GM10266 (cell line): ENCODE measurements at regions not wholly inside any gene's neighbourhood (a gene's known extent, or its start where the extent isn't known, plus 50 kb on each side); places are given as distances from the start of the nearest gene placed in this dataset.

Source experiments
- DNase-seq: peaks from one replicate; pipeline ENCODE4 v3.0.0; 2012; ENCODE audit errors: extremely low spot score
- TF ChIP-seq, protein P1 (sequence below): IDR thresholded peaks from 2 replicates; pipeline ENCODE4 v1.5.1; 2012; ENCODE audit warnings: mild to moderate bottlenecking, low read depth; ENCODE audit not compliant: control insufficient read depth, insufficient read depth; ENCODE audit errors: missing control alignments

DNA sequence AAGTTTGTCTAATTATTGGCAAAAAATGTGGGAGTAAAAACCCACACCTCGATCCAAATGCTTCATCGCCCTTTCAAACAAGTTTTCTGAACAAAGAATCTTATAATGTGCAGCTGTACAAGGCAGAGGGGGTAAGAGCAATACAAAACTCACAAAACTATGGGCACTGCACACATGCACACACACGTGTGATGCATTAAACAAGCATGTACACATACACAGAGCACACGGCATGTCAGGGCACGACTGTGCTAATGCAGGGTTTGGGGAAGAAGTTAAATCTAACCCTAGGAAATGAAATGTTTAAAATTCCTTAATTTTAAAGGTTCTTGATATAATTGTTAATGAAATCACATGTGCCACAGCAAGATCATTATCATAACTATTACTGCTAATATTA is 264.0 kb downstream of the SEC16B start:
- TF ChIP-seq, protein P1, sequence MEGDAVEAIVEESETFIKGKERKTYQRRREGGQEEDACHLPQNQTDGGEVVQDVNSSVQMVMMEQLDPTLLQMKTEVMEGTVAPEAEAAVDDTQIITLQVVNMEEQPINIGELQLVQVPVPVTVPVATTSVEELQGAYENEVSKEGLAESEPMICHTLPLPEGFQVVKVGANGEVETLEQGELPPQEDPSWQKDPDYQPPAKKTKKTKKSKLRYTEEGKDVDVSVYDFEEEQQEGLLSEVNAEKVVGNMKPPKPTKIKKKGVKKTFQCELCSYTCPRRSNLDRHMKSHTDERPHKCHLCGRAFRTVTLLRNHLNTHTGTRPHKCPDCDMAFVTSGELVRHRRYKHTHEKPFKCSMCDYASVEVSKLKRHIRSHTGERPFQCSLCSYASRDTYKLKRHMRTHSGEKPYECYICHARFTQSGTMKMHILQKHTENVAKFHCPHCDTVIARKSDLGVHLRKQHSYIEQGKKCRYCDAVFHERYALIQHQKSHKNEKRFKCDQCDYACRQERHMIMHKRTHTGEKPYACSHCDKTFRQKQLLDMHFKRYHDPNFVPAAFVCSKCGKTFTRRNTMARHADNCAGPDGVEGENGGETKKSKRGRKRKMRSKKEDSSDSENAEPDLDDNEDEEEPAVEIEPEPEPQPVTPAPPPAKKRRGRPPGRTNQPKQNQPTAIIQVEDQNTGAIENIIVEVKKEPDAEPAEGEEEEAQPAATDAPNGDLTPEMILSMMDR = no peak
- DNase-seq = no peak

GRCh38 chr1:177703888-177704446 is 265.9 kb downstream of the SEC16B start:
- TF ChIP-seq, protein P1 = no peak
- DNase-seq = no peak

DNA sequence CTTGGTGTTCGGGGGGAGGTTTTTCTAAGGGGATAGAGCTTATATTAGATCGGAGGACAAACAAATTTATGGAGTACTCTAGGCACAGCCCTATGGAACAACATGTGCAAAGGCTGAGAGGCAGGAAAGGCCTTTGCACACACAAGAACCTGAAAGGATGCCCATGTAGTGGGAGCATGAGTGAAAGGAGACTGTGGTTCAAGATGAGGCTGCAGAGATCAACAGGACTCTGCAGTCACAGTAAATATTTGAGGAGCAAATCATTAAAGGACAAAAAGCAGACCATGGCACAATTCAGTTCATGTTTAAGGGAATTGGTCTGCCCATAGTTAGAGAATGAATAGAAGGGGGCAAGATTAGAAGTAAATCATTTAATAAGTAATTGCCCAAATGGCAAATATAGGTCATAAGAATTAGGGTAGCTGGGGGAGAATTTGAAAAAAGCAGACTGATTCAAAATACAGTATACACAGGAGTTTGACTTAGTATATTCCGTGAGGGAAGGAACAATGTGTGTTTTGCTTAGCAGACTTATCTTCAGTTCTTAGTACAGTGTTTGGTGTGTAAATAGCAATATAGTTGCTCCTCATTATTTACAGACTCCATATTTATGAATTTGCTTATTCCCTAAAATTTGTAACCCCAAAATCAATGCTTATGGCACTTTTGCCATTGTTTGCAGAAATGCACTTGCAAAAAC is 268.1 kb downstream of the SEC16B start:
- TF ChIP-seq, protein P1 = no peak
- DNase-seq = no peak

GRCh38 chr1:177700856-177701255 is 269.0 kb downstream of the SEC16B start:
- no peak for DNase-seq
- TF ChIP-seq, protein P1 = no peak

DNA sequence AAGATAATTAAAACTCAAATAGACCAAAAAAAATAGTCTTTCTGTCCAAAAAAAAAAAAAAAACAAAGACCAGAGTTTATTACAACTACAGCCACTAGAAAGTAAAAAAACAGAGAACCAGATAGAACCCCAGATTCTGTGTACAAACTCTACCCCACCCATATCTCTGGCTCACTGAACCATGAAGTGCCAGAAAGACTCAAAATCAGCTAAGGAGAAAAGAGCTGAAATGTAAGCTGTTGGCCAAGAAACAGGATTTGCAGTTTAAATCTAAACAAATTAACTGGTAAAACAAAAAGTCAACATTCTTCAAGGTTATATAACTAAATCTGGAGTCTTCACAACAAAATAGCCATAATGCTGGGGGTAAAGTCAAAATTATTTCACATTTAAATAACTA is 278.9 kb downstream of the SEC16B start:
- TF ChIP-seq, protein P1 = no peak
- no peak for DNase-seq

- TF ChIP-seq, protein P1 = no peak
Observed at GRCh38 chr1:177687544-177687943, 282.3 kb downstream of the SEC16B start.

DNA sequence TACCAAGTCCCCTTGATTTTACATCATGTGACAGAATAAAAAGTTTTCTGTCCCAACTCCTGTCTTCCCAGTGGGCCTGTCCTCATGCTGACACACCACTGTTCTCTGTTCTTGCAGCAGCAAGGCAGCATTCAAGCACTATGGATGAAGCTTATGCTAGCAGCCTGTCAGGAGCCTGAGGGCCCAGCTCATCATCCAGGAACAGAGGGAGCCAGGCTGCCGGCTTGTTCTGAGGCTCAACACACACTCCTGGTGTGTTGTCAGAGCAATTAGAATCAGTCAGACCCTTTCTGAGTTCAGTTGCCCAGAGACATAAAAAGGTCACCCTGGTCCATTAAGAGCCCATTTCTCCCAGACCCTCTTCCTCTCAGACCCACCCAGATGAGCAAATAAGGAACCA is 282.9 kb downstream of the SEC16B start:
- TF ChIP-seq, protein P1 = no peak
- no peak for DNase-seq

More at GRCh38 chr1:177687544-177687943, 282.3 kb downstream of the SEC16B start:
- no peak for DNase-seq
